Glutamatergic neuron (in vitro differentiated cells): ENCODE measurements at regions not wholly inside any gene's neighbourhood (a gene's known extent, or its start where the extent isn't known, plus 50 kb on each side); places are given as distances from the start of the nearest gene placed in this dataset.
"Not testable (repeated sequence)": the region's sequence is repeated elsewhere in the genome, so short reads cannot be mapped to it uniquely, and the experiment has no call there.

ENCODE experiments used
- DNase-seq: peaks from one replicate; pipeline ENCODE4 v3.0.0; 2022
- H3K27ac Mint-ChIP-seq: one replicate; pipeline ENCODE4 v1.8.0; 2020; ENCODE audit warnings: mild to moderate bottlenecking, mixed read lengths, inconsistent platforms; ENCODE audit not compliant: unreplicated experiment
- H3K27me3 Mint-ChIP-seq: one replicate; pipeline ENCODE4 v1.8.0; 2020; ENCODE audit warnings: mild to moderate bottlenecking, moderate library complexity, mixed read lengths, inconsistent platforms; ENCODE audit not compliant: unreplicated experiment
- H3K36me3 Mint-ChIP-seq: one replicate; pipeline ENCODE4 v1.8.0; 2020; ENCODE audit warnings: mild to moderate bottlenecking, mixed read lengths, inconsistent platforms; ENCODE audit not compliant: unreplicated experiment
- H3K4me1 Mint-ChIP-seq: one replicate; pipeline ENCODE4 v1.8.0; 2020; ENCODE audit warnings: mild to moderate bottlenecking, low read depth, mixed read lengths, inconsistent platforms; ENCODE audit not compliant: unreplicated experiment
- H3K4me3 Mint-ChIP-seq: one replicate; pipeline ENCODE4 v1.8.0; 2020; ENCODE audit warnings: mild to moderate bottlenecking, mixed read lengths, inconsistent platforms; ENCODE audit not compliant: unreplicated experiment
- H3K9me3 Mint-ChIP-seq: one replicate; pipeline ENCODE4 v1.8.0; 2020; ENCODE audit warnings: mild to moderate bottlenecking, moderate library complexity, mixed read lengths, inconsistent platforms; ENCODE audit not compliant: unreplicated experiment
- CTCF ChIP-seq: fragments of 200-600 bp; sonication (generic); IDR thresholded peaks from one replicate; pipeline ENCODE4 v1.5.0; 2021; ENCODE audit not compliant: partially characterized antibody, unreplicated experiment

GRCh38 chr3:88301996-88302393 lies 152.2 kb downstream of the C3orf38 start:
- no peak overlapping the region for H3K27ac Mint-ChIP-seq
- H3K9me3 Mint-ChIP-seq = peaks cover 3% of the 10 kb centered on the region
- H3K4me3 Mint-ChIP-seq = no peak overlapping the region
- no peak for TF ChIP-seq CTCF
- peaks cover 3% of the 10 kb centered on the region for H3K4me1 Mint-ChIP-seq
- H3K27me3 Mint-ChIP-seq = peaks cover 1% of the 10 kb centered on the region
- no peak for DNase-seq
- H3K36me3 Mint-ChIP-seq = peaks cover 6% of the 10 kb centered on the region

- H3K27ac Mint-ChIP-seq, H3K4me1 Mint-ChIP-seq, H3K4me3 Mint-ChIP-seq, DNase-seq, H3K36me3 Mint-ChIP-seq, H3K9me3 Mint-ChIP-seq, H3K27me3 Mint-ChIP-seq: not testable (repeated sequence)
Observed at GRCh38 chr3:88303331-88303904, 153.7 kb downstream of the C3orf38 start.

GRCh38 chr3:88307666-88308065 lies 157.9 kb downstream of the C3orf38 start:
- Mint-ChIP-seq H3K27ac (no peak overlapping the region), H3K9me3 (peaks cover 2% of the 10 kb centered on the region), H3K4me3 (no peak overlapping the region), H3K4me1 (peaks cover 7% of the 10 kb centered on the region), H3K36me3 (peaks cover 6% of the 10 kb centered on the region), H3K27me3 (no peaks in the 10 kb centered on the region)
- DNase-seq = peak; percentile 21
- no peak for TF ChIP-seq CTCF

- no peak overlapping the region for H3K4me3 Mint-ChIP-seq
- no peak for TF ChIP-seq CTCF
- peaks cover 5% of the 10 kb centered on the region for H3K4me1 Mint-ChIP-seq
- no peak overlapping the region for H3K27ac Mint-ChIP-seq
- no peak for DNase-seq
- no peaks in the 10 kb centered on the region for H3K9me3 Mint-ChIP-seq
- H3K27me3 Mint-ChIP-seq = no peaks in the 10 kb centered on the region
- no peaks in the 10 kb centered on the region for H3K36me3 Mint-ChIP-seq
Observed at GRCh38 chr3:88311826-88312225, 162.1 kb downstream of the C3orf38 start.

GRCh38 chr3:88312256-88312655 lies 162.5 kb downstream of the C3orf38 start:
- DNase-seq = no peak
- Mint-ChIP-seq H3K4me1 (peaks cover 2% of the 10 kb centered on the region), H3K4me3 (no peak overlapping the region), H3K27me3 (no peaks in the 10 kb centered on the region), H3K27ac (no peak overlapping the region), H3K9me3 (no peaks in the 10 kb centered on the region), H3K36me3 (no peaks in the 10 kb centered on the region)
- no peak for TF ChIP-seq CTCF
